Thyroid gland (tissue), 4 donors: ENCODE measurements at regions not wholly inside any gene's neighbourhood (a gene's known extent, or its start where the extent isn't known, plus 50 kb on each side); places are given as distances from the start of the nearest gene placed in this dataset.

Source experiments
- DNase-seq, 2 donors: peaks; one replicate each; pipeline ENCODE4 v3.0.0-alpha.2; 2019
- H3K27ac ChIP-seq, 3 donors: fragments of 200-600 bp; sonication (generic); 1 replicate in 2 of 3; 2 replicates in 1 of 3; pipeline ENCODE4 v1.5.1; 2016 to 2019; ENCODE audit warnings: mild to moderate bottlenecking in 1 of 3, moderate library complexity in 1 of 3
- H3K27me3 ChIP-seq: fragments of 200-600 bp; sonication (generic); one replicate; pipeline ENCODE4 v1.5.1; 2019
- H3K36me3 ChIP-seq, 2 donors: fragments of 200-600 bp; sonication (generic); one replicate each; pipeline ENCODE4 v1.5.1; 2016 to 2019
- H3K4me1 ChIP-seq, 2 donors: fragments of 200-600 bp; sonication (generic); one replicate each; pipeline ENCODE4 v1.5.1; 2017 to 2019
- H3K4me3 ChIP-seq, 3 donors: fragments of 200-600 bp; sonication (generic); replicated peaks in 1 of 3; 1 replicate in 2 of 3; 2 replicates in 1 of 3; pipeline ENCODE4 v1.5.1; 2016; ENCODE audit warnings: mild to moderate bottlenecking in 1 of 3
- H3K9me3 ChIP-seq: fragments of 200-600 bp; sonication (generic); one replicate; pipeline ENCODE4 v1.5.1; 2017
- POLR2A ChIP-seq, 2 donors: fragments of 450-650 bp; IDR thresholded peaks; one replicate each; pipeline ENCODE4 v1.6.1; 2017; ENCODE audit warnings: antibody characterized with exemption in 2 of 2, mild to moderate bottlenecking in 2 of 2, moderate library complexity in 1 of 2
- WGBS, 2 donors: methylation state at CpG; one replicate each; pipeline ENCODE4 v1.1.5; 2017; 5-methylcytosine and 5-hydroxymethylcytosine counted together
- intact Hi-C: fragments of 100-400 bp; cut with DNase I; formaldehyde crosslinking; loops from one replicate; pipeline ENCODE4 v1.15.1; 2023
- TF ChIP-seq, protein P1 (sequence below), 6 experiments: fragments of 200-600 bp in 3 of 6; fragments of 450-650 bp in 3 of 6; sonication (generic) in 3 of 6; IDR thresholded peaks; one replicate each; pipeline ENCODE4 v1.5.1; 2016 to 2019; ENCODE audit warnings: antibody characterized with exemption in 6 of 6, mild to moderate bottlenecking in 2 of 6, inconsistent platforms in 1 of 6, moderate library complexity in 1 of 6

DNA sequence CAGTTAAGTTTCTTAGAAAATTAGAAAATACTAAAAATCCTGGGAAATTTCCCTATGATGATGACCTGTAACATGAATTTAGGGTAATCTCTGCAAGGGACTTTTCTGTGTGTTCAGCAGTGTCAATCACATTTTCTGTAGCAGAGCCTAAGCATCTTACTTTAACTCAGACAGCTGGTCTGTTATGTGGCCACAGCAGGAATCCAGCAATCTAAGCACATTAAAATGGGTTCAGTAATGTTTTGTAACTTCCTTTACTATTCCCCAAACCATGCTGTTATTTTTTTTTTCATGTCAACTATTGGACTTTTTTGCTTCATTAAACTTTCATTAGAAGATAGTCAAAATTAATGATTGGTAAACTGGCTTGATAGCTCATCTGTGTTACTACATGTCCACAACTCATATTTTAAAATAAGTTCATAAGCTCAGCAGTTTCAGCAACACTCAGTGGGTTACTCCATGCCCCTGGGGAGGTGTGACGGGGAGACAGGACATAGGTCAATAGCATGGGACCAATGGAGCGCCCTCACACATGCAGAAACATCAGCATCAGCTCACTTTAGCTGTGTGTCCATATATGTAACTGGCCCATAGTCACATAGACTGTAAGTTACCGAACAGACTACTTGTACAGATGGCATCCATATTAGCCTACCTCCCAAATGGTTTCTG, 168.0 kb upstream of the PACRGL start:
- no peaks in the 10 kb centered on the region for H3K9me3 ChIP-seq
- 92 to 96% methylated on average over 3 of the region's 3 CpGs for WGBS, 2 donors
- no peaks in the 10 kb centered on the region for H3K36me3 ChIP-seq
- TF ChIP-seq, protein P1, sequence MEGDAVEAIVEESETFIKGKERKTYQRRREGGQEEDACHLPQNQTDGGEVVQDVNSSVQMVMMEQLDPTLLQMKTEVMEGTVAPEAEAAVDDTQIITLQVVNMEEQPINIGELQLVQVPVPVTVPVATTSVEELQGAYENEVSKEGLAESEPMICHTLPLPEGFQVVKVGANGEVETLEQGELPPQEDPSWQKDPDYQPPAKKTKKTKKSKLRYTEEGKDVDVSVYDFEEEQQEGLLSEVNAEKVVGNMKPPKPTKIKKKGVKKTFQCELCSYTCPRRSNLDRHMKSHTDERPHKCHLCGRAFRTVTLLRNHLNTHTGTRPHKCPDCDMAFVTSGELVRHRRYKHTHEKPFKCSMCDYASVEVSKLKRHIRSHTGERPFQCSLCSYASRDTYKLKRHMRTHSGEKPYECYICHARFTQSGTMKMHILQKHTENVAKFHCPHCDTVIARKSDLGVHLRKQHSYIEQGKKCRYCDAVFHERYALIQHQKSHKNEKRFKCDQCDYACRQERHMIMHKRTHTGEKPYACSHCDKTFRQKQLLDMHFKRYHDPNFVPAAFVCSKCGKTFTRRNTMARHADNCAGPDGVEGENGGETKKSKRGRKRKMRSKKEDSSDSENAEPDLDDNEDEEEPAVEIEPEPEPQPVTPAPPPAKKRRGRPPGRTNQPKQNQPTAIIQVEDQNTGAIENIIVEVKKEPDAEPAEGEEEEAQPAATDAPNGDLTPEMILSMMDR (IDR thresholded peaks at IDR 0.05), result no peak
- TF ChIP-seq POLR2A (IDR thresholded peaks at IDR 0.05), result no peak
- intact Hi-C loops, result no loop called here
- H3K27ac ChIP-seq, result no peak overlapping the region
- H3K27me3 ChIP-seq, result no peaks in the 10 kb centered on the region
- H3K4me3 ChIP-seq, result no peak overlapping the region
- no peak for DNase-seq
- no peaks in the 10 kb centered on the region for H3K4me1 ChIP-seq

GRCh38 chr4:20532871-20533870, 167.1 kb upstream of the PACRGL start:
- no peaks in the 10 kb centered on the region for H3K36me3 ChIP-seq
- H3K27ac ChIP-seq, result no peak overlapping the region
- WGBS, 2 donors, result 94 to 96% methylated on average over 5 of the region's 5 CpGs
- no peak for DNase-seq
- TF ChIP-seq, protein P1 (IDR thresholded peaks at IDR 0.05), result no peak
- TF ChIP-seq POLR2A (IDR thresholded peaks at IDR 0.05), result no peak
- intact Hi-C loops, result no loop called here
- H3K9me3 ChIP-seq, result no peaks in the 10 kb centered on the region
- no peaks in the 10 kb centered on the region for H3K27me3 ChIP-seq
- no peak overlapping the region for H3K4me3 ChIP-seq
- H3K4me1 ChIP-seq, result no peaks in the 10 kb centered on the region

GRCh38 chr4:20538905-20539304, 161.4 kb upstream of the PACRGL start:
- intact Hi-C loops, result no loop called here
- H3K27me3 ChIP-seq, result no peaks in the 10 kb centered on the region
- no peaks in the 10 kb centered on the region for H3K36me3 ChIP-seq
- WGBS, 2 donors, result 81% methylated on average over 5 of the region's 5 CpGs
- H3K4me1 ChIP-seq, result no peaks in the 10 kb centered on the region
- DNase-seq, result no peak
- H3K27ac ChIP-seq, result no peak overlapping the region
- H3K4me3 ChIP-seq, result no peak overlapping the region
- no peaks in the 10 kb centered on the region for H3K9me3 ChIP-seq
- TF ChIP-seq, protein P1 (IDR thresholded peaks at IDR 0.05), result no peak
- no peak for TF ChIP-seq POLR2A (IDR thresholded peaks at IDR 0.05)

- H3K27me3 ChIP-seq, result no peaks in the 10 kb centered on the region
- intact Hi-C loops, result no loop called here
- H3K4me1 ChIP-seq, result no peaks in the 10 kb centered on the region
- H3K36me3 ChIP-seq, result no peaks in the 10 kb centered on the region
- no peak overlapping the region for H3K27ac ChIP-seq
- DNase-seq, result no peak
- TF ChIP-seq POLR2A (IDR thresholded peaks at IDR 0.05), result no peak
- H3K9me3 ChIP-seq, result no peaks in the 10 kb centered on the region
- no peak overlapping the region for H3K4me3 ChIP-seq
- WGBS, 2 donors, result 81 to 83% methylated on average over 2 of the region's 2 CpGs
Measured at GRCh38 chr4:20543131-20543530, 157.1 kb upstream of the PACRGL start.

DNA sequence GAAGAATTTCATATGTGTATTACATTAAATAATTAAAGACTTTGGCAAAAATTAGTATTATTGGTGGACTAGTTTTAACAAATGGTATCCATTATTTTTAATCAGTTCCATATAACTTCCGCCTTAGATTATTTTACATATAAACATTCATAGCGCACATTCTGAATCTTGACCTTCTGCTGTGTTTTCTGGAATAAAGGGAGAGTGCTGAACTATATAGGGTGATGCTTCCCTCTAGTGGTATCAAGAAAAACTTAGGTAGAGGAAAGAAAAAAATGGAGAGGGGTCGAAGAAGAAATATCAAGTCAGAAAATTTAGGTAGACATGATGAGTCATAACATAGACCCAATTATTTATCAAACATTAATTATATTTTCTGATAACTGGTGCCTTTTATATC, 155.6 kb upstream of the PACRGL start:
- TF ChIP-seq, protein P1 (IDR thresholded peaks at IDR 0.05), result peak in 4 of 6 experiments; percentile 10 to 58 (median 44)
- TF ChIP-seq POLR2A (IDR thresholded peaks at IDR 0.05), result no peak
- no peaks in the 10 kb centered on the region for H3K4me1 ChIP-seq
- 41 to 42% methylated on average over 3 of the region's 3 CpGs for WGBS, 2 donors
- no peaks in the 10 kb centered on the region for H3K9me3 ChIP-seq
- H3K27ac ChIP-seq, result no peak overlapping the region
- H3K27me3 ChIP-seq, result no peaks in the 10 kb centered on the region
- H3K36me3 ChIP-seq, result no peaks in the 10 kb centered on the region
- DNase-seq, result no peak
- intact Hi-C loops, result no loop called here
- no peak overlapping the region for H3K4me3 ChIP-seq
